ENCODE measurements at regions not wholly inside any gene's neighbourhood (a gene's known extent, or its start where the extent isn't known, plus 50 kb on each side); places are given as distances from the start of the nearest gene placed in this dataset.

DNA sequence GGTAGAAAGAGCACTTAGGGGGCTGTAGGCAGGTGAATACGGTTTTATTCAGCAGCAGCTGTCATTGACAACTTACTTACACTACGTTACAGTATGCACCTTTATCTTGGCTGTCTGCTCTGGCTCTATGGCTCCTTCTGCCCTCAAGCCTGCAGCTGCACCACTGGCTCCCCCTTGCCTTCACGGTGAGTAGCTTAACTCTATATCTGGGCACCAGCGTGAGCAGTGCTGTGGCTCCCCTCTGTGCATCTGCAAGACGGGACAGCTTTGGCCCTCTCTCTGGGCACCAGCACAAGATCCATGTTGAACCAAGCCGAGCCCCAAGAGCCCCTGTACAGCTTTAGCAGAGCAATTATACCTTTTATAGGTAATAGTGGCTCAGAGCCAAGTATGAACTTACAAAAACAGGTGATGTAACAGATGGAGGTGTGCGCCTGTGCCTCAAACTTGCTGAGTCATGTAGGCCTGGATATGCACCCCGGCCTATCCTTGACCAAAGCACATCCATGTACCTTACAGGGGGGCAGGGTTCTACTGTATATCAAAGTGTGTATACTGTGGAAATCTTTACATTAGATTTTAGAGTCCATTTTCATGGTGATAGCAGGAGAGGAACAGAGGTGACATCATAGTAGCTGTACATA is 96.9 kb upstream of the CTSC start (continued):
- no peak for TF ChIP-seq ZNF740 (CRISPR knock-in tag; IDR thresholded peaks at IDR 0.05)
- TF ChIP-seq ZNF740 (tag; IDR thresholded peaks at IDR 0.05) = 0 out of 4 replicates have a peak, but pooled peaks of 1 of the 2 experiments have one; percentile 49
- TF ChIP-seq MIER1 (IDR thresholded peaks at IDR 0.05; ENCODE audit: low read depth) = no peak
- 0 out of 2 replicates have a peak, but pooled peaks have one; percentile 20 for TF ChIP-seq DPF2 (IDR thresholded peaks at IDR 0.05)
- peak in 1 of 2 experiments; percentile 25; a peak in 1 of 4 replicates for TF ChIP-seq TRIM24 (IDR thresholded peaks at IDR 0.05)
- 0 out of 3 replicates have a peak, but pooled peaks of 1 of the 2 experiments have one; percentile 36 for TF ChIP-seq CBX3 (IDR thresholded peaks at IDR 0.05; ENCODE audit: borderline replicate concordance in 1 of 2, low read length in 2 of 2)
- TF ChIP-seq CXXC5 (CRISPR knock-in tag; IDR thresholded peaks at IDR 0.05) = peak; percentile 57; the same call in 1 of the 2 replicates
- peak; percentile 87 for TF ChIP-seq NFE2L1 (tag; IDR thresholded peaks at IDR 0.05; ENCODE audit: borderline replicate concordance, low read depth)
- TF ChIP-seq CEBPG (CRISPR knock-in tag; IDR thresholded peaks at IDR 0.05) = no peak
- peak in 1 of 2 experiments; percentile 18; a peak in 1 of 4 replicates for TF ChIP-seq CEBPG (tag; conservative IDR thresholded peaks at IDR 0.05 in 1 of 2, IDR thresholded peaks at IDR 0.05 in 1 of 2)
- peak; percentile 95 for TF ChIP-seq ZNF592 (IDR thresholded peaks at IDR 0.05)
- 0 out of 2 replicates have a peak, but pooled peaks have one; percentile 49 for TF ChIP-seq CC2D1A (IDR thresholded peaks at IDR 0.05)
- no peak for TF ChIP-seq GABPB2 (CRISPR knock-in tag; conservative IDR thresholded peaks at IDR 0.05)
- peak; percentile 73; the same call in 1 of the 2 replicates for TF ChIP-seq MAFK (IDR thresholded peaks at IDR 0.05; ENCODE audit: low read length)
- TF ChIP-seq, protein P1, sequence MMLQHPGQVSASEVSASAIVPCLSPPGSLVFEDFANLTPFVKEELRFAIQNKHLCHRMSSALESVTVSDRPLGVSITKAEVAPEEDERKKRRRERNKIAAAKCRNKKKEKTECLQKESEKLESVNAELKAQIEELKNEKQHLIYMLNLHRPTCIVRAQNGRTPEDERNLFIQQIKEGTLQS (IDR thresholded peaks at IDR 0.05) = peak; percentile 65; the same call in 1 of the 2 replicates
- TF ChIP-seq, protein P1 (CRISPR knock-in tag; conservative IDR thresholded peaks at IDR 0.05) = no peak
- no peak for TF ChIP-seq MITF (IDR thresholded peaks at IDR 0.05)
